HEK293 (cell line): ENCODE measurements at regions not wholly inside any gene's neighbourhood (a gene's known extent, or its start where the extent isn't known, plus 50 kb on each side); places are given as distances from the start of the nearest gene placed in this dataset.

ENCODE experiments used
- CTCF ChIA-PET: fragments of 350-600 bp; formaldehyde crosslinking; extraction: SDS; loops from one replicate; lab custom pipeline; 2021; ENCODE audit warnings: antibody characterized with exemption; lab: Yijun Ruan, JAX
- POLR2A ChIA-PET: fragments of 300-600 bp; formaldehyde crosslinking; extraction: SDS; loops from one replicate; lab custom pipeline; 2020; ENCODE audit warnings: antibody characterized with exemption, inconsistent platforms; lab: Yijun Ruan, JAX
- H3K27ac ChIP-seq: fragments of 200-500 bp; sonication (Bioruptor generic); 2 replicates; pipeline ENCODE4 v1.5.1; 2014; ENCODE audit warnings: low read depth, low read length, control low read depth, inconsistent platforms; ENCODE audit errors: extremely low read depth
- H3K36me3 ChIP-seq, 2 experiments: fragments of 200-500 bp in 1 of 2; sonication (Bioruptor generic) in 1 of 2; 1 replicate in 1 of 2; 2 replicates in 1 of 2; pipeline ENCODE4 v1.5.1; 2014 to 2017; ENCODE audit warnings: inconsistent platforms in 2 of 2, low read length in 2 of 2; ENCODE audit not compliant: control insufficient read depth in 2 of 2, insufficient read depth in 1 of 2
- H3K4me1 ChIP-seq: fragments of 200-500 bp; sonication (Bioruptor generic); 2 replicates; pipeline ENCODE4 v1.5.1; 2014; ENCODE audit warnings: mild to moderate bottlenecking, low read length, inconsistent platforms; ENCODE audit not compliant: control insufficient read depth, insufficient read depth
- H3K4me3 ChIP-seq: 2 replicates; pipeline ENCODE4 v1.5.1; 2011; ENCODE audit warnings: low read depth, mild to moderate bottlenecking, control low read depth, low read length, moderate library complexity
- H3K9me3 ChIP-seq: fragments of 200-500 bp; sonication (Bioruptor generic); 2 replicates; pipeline ENCODE4 v1.5.1; 2014; ENCODE audit warnings: low read depth, low read length, inconsistent platforms; ENCODE audit not compliant: control insufficient read depth, insufficient read depth
- KLF10 ChIP-seq: fragments of 450-650 bp; IDR thresholded peaks from 2 replicates; pipeline ENCODE4 v1.5.1; 2018; ENCODE audit warnings: missing biosample characterization, mild to moderate bottlenecking, missing genetic modification characterization
- MEIS1 ChIP-seq: sonication (generic); formaldehyde crosslinking; IDR thresholded peaks from 2 replicates; pipeline ENCODE4 v1.8.1; 2022; ENCODE audit warnings: missing genetic modification reagents, mild to moderate bottlenecking, borderline replicate concordance
- REPIN1 ChIP-seq: fragments of 450-650 bp; formaldehyde crosslinking; IDR thresholded peaks from 2 replicates; pipeline ENCODE4 v1.5.1; 2017; ENCODE audit warnings: missing biosample characterization, missing genetic modification characterization, low read depth
- SALL2 ChIP-seq: fragments of 450-650 bp; formaldehyde crosslinking; IDR thresholded peaks from 2 replicates; pipeline ENCODE4 v1.5.0; 2017; ENCODE audit warnings: missing biosample characterization, mild to moderate bottlenecking, missing genetic modification characterization, borderline replicate concordance
- SCRT1 ChIP-seq: fragments of 450-650 bp; formaldehyde crosslinking; IDR thresholded peaks from 2 replicates; pipeline ENCODE4 v1.5.1; 2016; ENCODE audit warnings: missing biosample characterization, missing genetic modification characterization, borderline replicate concordance
- ZBTB21 ChIP-seq: fragments of 450-650 bp; formaldehyde crosslinking; IDR thresholded peaks from 2 replicates; pipeline ENCODE4 v1.5.1; 2017; ENCODE audit warnings: missing biosample characterization, missing genetic modification characterization
- ZNF10 ChIP-seq: fragments of 450-650 bp; formaldehyde crosslinking; IDR thresholded peaks from 2 replicates; pipeline ENCODE4 v1.5.1; 2017; ENCODE audit warnings: missing biosample characterization, missing genetic modification characterization
- ZNF214 ChIP-seq: fragments of 450-650 bp; formaldehyde crosslinking; IDR thresholded peaks from 2 replicates; pipeline ENCODE4 v1.5.1; 2017; ENCODE audit warnings: missing biosample characterization, mild to moderate bottlenecking, missing genetic modification characterization, borderline replicate concordance
- ZNF24 ChIP-seq: fragments of 450-650 bp; formaldehyde crosslinking; IDR thresholded peaks from 2 replicates; pipeline ENCODE4 v1.5.1; 2016; ENCODE audit warnings: missing biosample characterization, missing genetic modification characterization
- ZNF354C ChIP-seq: fragments of 450-650 bp; formaldehyde crosslinking; IDR thresholded peaks from 2 replicates; pipeline ENCODE4 v1.5.1; 2016; ENCODE audit warnings: missing biosample characterization, missing genetic modification characterization, low read depth, borderline replicate concordance
- ZNF398 ChIP-seq: fragments of 450-650 bp; formaldehyde crosslinking; IDR thresholded peaks from 2 replicates; pipeline ENCODE4 v1.5.1; 2017; ENCODE audit warnings: missing biosample characterization, missing genetic modification characterization
- ZNF48 ChIP-seq: fragments of 450-650 bp; formaldehyde crosslinking; IDR thresholded peaks from 2 replicates; pipeline ENCODE4 v1.5.1; 2016; ENCODE audit warnings: missing biosample characterization, missing genetic modification characterization
- ZNF521 ChIP-seq: fragments of 450-650 bp; formaldehyde crosslinking; IDR thresholded peaks from 2 replicates; pipeline ENCODE4 v1.5.1; 2017; ENCODE audit warnings: missing biosample characterization, mild to moderate bottlenecking, missing genetic modification characterization
- ZNF558 ChIP-seq: fragments of 450-650 bp; formaldehyde crosslinking; IDR thresholded peaks from 2 replicates; pipeline ENCODE4 v1.5.1; 2016; ENCODE audit warnings: missing biosample characterization, missing genetic modification characterization
- ZNF560 ChIP-seq: fragments of 450-650 bp; formaldehyde crosslinking; IDR thresholded peaks from 2 replicates; pipeline ENCODE4 v1.5.1; 2017; ENCODE audit warnings: missing biosample characterization, missing genetic modification characterization, borderline replicate concordance
- ZNF571 ChIP-seq: fragments of 450-650 bp; formaldehyde crosslinking; IDR thresholded peaks from 2 replicates; pipeline ENCODE4 v1.5.0; 2017; ENCODE audit warnings: missing biosample characterization, missing genetic modification characterization
- ZNF585B ChIP-seq: fragments of 450-650 bp; formaldehyde crosslinking; IDR thresholded peaks from 2 replicates; pipeline ENCODE4 v1.5.1; 2016; ENCODE audit warnings: missing biosample characterization, missing genetic modification characterization
- ZNF596 ChIP-seq: fragments of 450-650 bp; IDR thresholded peaks from 2 replicates; pipeline ENCODE4 v1.5.0; 2018; ENCODE audit warnings: missing biosample characterization, mild to moderate bottlenecking, missing genetic modification characterization, moderate library complexity
- ZNF624 ChIP-seq: fragments of 450-650 bp; formaldehyde crosslinking; IDR thresholded peaks from 2 replicates; pipeline ENCODE4 v1.5.1; 2017; ENCODE audit warnings: missing biosample characterization, missing genetic modification characterization
- ZNF629 ChIP-seq: fragments of 450-650 bp; formaldehyde crosslinking; IDR thresholded peaks from 2 replicates; pipeline ENCODE4 v1.5.1; 2017; ENCODE audit warnings: missing biosample characterization, missing genetic modification characterization
- ZNF707 ChIP-seq: fragments of 450-650 bp; formaldehyde crosslinking; IDR thresholded peaks from 2 replicates; pipeline ENCODE4 v1.5.1; 2016; ENCODE audit warnings: missing biosample characterization, missing genetic modification characterization
- ZNF785 ChIP-seq: fragments of 450-650 bp; formaldehyde crosslinking; IDR thresholded peaks from 2 replicates; pipeline ENCODE4 v1.5.1; 2016; ENCODE audit warnings: missing biosample characterization, missing genetic modification characterization
- TF ChIP-seq, protein P1 (sequence below): fragments of 450-650 bp; formaldehyde crosslinking; IDR thresholded peaks from 2 replicates; pipeline ENCODE4 v1.5.1; 2016; ENCODE audit warnings: missing biosample characterization, missing genetic modification characterization
- TF ChIP-seq, protein P2 (sequence below): IDR thresholded peaks from 2 replicates; pipeline ENCODE4 v1.6.1; 2011; ENCODE audit warnings: mild to moderate bottlenecking, low read depth, low read length, borderline replicate concordance
- TF ChIP-seq, protein P3 (sequence below): fragments of 450-650 bp; formaldehyde crosslinking; IDR thresholded peaks from 2 replicates; pipeline ENCODE4 v1.5.1; 2016; ENCODE audit warnings: missing biosample characterization, missing genetic modification characterization

- ChIA-PET CTCF (no interaction called here), POLR2A (no interaction called here)
- H3K4me3 ChIP-seq = no peak overlapping the region
- no peak overlapping the region for H3K27ac ChIP-seq
- no peaks in the 10 kb centered on the region for H3K36me3 ChIP-seq
- no peak for TF ChIP-seq ZNF585B (tag by site-specific recombination)
- TF ChIP-seq, protein P1, sequence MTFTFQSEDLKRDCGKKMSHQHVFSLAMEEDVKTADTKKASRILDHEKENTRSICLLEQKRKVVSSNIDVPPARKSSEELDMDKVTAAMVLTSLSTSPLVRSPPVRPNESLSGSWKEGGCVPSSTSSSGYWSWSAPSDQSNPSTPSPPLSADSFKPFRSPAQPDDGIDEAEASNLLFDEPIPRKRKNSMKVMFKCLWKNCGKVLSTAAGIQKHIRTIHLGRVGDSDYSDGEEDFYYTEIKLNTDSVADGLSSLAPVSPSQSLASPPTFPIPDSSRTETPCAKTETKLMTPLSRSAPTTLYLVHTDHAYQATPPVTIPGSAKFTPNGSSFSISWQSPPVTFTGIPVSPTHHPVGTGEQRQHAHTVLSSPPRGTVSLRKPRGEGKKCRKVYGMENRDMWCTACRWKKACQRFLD = no peak
- TF ChIP-seq ZNF571 (tag by site-specific recombination) = no peak
- TF ChIP-seq ZNF707 (tag by site-specific recombination) = no peak
- no peak for TF ChIP-seq ZNF521 (tag by site-specific recombination)
- no peak for TF ChIP-seq ZNF398 (tag by site-specific recombination)
- TF ChIP-seq SALL2 = no peak
- TF ChIP-seq ZNF596 (tag by site-specific recombination) = no peak
- TF ChIP-seq ZNF24 (tag by site-specific recombination) = no peak
- TF ChIP-seq, protein P2, sequence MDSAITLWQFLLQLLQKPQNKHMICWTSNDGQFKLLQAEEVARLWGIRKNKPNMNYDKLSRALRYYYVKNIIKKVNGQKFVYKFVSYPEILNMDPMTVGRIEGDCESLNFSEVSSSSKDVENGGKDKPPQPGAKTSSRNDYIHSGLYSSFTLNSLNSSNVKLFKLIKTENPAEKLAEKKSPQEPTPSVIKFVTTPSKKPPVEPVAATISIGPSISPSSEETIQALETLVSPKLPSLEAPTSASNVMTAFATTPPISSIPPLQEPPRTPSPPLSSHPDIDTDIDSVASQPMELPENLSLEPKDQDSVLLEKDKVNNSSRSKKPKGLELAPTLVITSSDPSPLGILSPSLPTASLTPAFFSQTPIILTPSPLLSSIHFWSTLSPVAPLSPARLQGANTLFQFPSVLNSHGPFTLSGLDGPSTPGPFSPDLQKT = no peak
- TF ChIP-seq ZNF629 = no peak
- no peak for TF ChIP-seq REPIN1 (tag by site-specific recombination)
- no peak for TF ChIP-seq ZBTB21 (tag by site-specific recombination)
- H3K9me3 ChIP-seq = no peaks in the 10 kb centered on the region
- no peaks in the 10 kb centered on the region for H3K4me1 ChIP-seq
Observed at GRCh38 chr13:74274916-74275315, 140.7 kb upstream of the KLF12 start.

DNA sequence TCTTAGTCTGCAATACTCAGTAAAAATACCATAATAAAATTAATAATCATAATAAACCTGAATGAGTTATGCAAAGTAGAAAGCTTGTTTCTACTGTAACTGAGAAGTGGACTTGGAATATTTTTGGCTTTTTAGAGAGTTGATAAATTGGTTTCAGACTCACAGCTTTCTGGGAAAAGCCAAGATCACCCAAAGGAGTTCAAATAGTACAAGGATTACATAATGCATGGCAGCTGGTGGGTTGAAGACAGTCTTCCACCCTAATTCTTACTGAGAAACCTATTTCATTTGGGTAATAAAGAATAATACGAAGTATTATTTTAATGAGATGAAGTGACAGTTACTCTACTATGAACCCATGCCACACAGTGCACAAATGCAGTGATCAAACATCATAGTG, 139.4 kb upstream of the KLF12 start:
- Histone ChIP-seq H3K27ac (no peak overlapping the region), H3K36me3 (no peaks in the 10 kb centered on the region), H3K4me3 (no peak overlapping the region), H3K9me3 (no peaks in the 10 kb centered on the region), H3K4me1 (no peaks in the 10 kb centered on the region)
- ChIA-PET POLR2A (no interaction called here), CTCF (interaction anchor here (1.5 kb wide), 1 partner anchor 13 kb away, joined by 4 read pairs; no protein-coding TSS in a partner anchor)
- TF ChIP-seq SCRT1 (tag by site-specific recombination) (no peak), ZNF48 (no peak), ZNF214 (tag by site-specific recombination) (no peak), ZNF558 (no peak), ZNF585B (tag by site-specific recombination) (no peak), KLF10 (tag by site-specific recombination) (no peak), ZNF354C (tag by site-specific recombination) (no peak), ZNF521 (tag by site-specific recombination) (no peak), ZNF10 (tag by site-specific recombination) (no peak), MEIS1 (CRISPR knock-in tag) (no peak), ZNF560 (tag by site-specific recombination) (no peak), ZNF785 (tag by site-specific recombination) (no peak), ZNF24 (tag by site-specific recombination) (no peak), ZNF624 (tag by site-specific recombination) (no peak)
- TF ChIP-seq, protein P2 = no peak
- TF ChIP-seq, protein P3, sequence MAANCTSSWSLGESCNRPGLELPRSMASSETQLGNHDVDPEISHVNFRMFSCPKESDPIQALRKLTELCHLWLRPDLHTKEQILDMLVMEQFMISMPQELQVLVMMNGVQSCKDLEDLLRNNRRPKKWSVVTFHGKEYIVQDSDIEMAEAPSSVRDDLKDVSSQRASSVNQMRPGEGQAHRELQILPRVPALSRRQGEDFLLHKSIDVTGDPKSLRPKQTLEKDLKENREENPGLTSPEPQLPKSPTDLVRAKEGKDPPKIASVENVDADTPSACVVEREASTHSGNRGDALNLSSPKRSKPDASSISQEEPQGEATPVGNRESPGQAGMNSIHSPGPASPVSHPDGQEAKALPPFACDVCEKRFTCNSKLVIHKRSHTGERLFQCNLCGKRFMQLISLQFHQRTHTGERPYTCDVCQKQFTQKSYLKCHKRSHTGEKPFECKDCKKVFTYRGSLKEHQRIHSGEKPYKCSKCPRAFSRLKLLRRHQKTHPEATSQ (tag by site-specific recombination) = no peak
- TF ChIP-seq, all 188 proteins: peak for 0
